DND-41 (cell line): ENCODE measurements at regions not wholly inside any gene's neighbourhood (a gene's known extent, or its start where the extent isn't known, plus 50 kb on each side); places are given as distances from the start of the nearest gene placed in this dataset.

Source experiments
- CTCF ChIP-seq: IDR thresholded peaks from 2 replicates; pipeline ENCODE4 v1.5.1; 2012; ENCODE audit warnings: borderline replicate concordance, low read length, moderate library complexity, mild to moderate bottlenecking; ENCODE audit not compliant: poor library complexity, severe bottlenecking; ENCODE audit errors: extremely low read depth
- EZH2 ChIP-seq: IDR thresholded peaks from 3 replicates; pipeline ENCODE4 v1.6.1; 2012; ENCODE audit warnings: borderline replicate concordance, low read depth, mild to moderate bottlenecking, moderate library complexity, low read length, inconsistent platforms; ENCODE audit not compliant: severe bottlenecking

GRCh38 chr5:89203611-89204010 is 320.6 kb upstream of the MEF2C start:
- TF ChIP-seq CTCF (no peak), EZH2 (no peak)
